ENCODE measurements at regions not wholly inside any gene's neighbourhood (a gene's known extent, or its start where the extent isn't known, plus 50 kb on each side); places are given as distances from the start of the nearest gene placed in this dataset.

DNA sequence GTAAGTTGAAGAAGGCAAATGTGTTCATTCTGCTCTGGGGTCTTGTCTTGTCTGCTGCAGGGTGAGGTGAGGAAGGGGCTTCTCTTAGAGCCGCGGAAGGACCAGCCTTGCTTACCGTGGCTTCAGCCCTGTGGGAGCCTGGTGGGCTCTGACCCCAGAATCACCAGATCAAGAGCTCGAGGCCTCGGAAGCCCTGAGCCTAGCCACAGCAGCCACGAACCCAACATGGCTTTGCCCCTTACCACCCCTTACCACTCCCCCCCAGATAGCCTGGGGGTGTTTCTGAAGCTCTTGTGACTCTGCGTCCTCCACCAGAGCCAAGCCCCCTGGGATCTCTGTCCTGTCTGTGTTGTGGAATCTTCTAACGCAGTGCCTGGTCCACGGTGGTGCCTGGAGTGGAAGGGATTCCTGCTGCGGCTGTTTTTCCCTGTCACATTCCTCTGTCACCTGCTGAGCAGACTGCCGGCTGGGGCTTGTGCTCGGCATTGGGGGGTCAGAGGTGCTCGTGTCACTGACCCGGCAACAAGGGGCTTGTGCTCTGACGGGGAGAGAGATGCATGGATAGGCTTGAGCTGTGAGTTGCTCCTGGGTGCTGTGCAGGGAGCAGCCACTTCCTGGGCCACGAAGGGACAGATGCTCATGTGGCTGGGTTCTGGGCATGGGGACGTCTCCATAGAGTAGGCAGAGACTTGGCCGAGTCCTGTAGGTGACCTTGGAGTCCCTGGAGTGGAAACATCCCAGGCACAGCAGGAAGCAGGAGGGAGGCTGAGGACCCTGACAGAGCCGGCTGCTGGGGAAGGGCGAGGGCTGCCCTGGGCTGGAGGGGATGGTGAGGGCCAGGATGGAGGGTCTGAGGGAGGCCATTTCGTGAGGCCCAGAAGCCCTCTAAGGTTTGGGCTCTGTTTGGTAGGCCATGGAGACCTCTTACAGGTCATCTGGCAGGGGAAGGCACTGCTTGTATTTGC lies 316.0 kb downstream of the QKI start:
- Histone ChIP-seq H3K4me3 (ENCODE audit: low read length) (no peak overlapping the region), H3K9me3 (ENCODE audit: control insufficient read depth, low read depth, low read length) (no peaks in the 10 kb centered on the region), H3K27me3 (ENCODE audit: control insufficient read depth, insufficient read depth, low read length) (no peaks in the 10 kb centered on the region), H3K27ac (ENCODE audit: low read length) (no peak overlapping the region), H3K4me1 (ENCODE audit: control insufficient read depth, insufficient read depth, low read length) (no peaks in the 10 kb centered on the region), H3K36me3 (ENCODE audit: control insufficient read depth, insufficient read depth, low read length) (no peaks in the 10 kb centered on the region)
- DNase-seq = no peak
- no CpG with 5 or more reads among the region's 21 CpGs for WGBS (ENCODE audit: insufficient coverage, low lambda C conversion rate)

DNA sequence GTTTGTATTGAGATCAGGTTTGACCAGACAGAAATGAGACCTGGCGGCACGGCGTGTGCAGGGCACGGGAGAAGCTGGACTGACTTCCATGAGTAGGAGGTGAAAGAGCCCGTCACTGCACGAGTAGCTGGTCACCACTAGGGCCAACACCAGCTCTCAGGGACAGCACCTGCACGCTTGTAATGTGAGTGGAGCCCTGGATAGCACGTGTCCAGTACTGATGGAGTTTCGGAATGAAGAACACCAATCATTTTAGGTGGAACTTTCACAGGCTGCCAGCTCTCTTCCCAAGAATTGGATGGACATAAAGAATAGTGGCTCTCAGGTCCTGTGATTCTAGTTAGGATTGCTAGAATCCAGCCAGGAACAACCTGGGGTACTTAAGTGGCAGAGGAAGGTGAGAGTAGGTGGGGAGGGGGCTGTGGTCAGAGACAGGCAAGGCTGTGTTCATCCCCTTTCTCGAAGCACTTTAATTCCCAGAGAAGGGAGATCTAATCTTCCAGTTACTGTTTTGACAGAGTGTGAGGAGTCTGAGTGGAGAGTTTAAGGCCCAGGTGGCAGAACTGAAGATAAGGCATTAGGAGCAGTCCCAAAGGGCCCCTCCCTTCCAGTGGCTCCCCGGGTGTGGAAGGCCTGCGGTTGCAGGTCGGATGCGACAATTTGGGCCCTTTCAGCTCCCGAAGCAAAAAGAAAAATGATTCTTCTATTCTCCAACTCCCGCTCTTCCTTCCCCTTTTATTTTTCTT lies 314.8 kb downstream of the QKI start:
- Histone ChIP-seq H3K4me3 (ENCODE audit: low read length) (no peak overlapping the region), H3K27ac (ENCODE audit: low read length) (no peak overlapping the region), H3K36me3 (ENCODE audit: control insufficient read depth, insufficient read depth, low read length) (no peaks in the 10 kb centered on the region), H3K9me3 (ENCODE audit: control insufficient read depth, low read depth, low read length) (no peaks in the 10 kb centered on the region), H3K27me3 (ENCODE audit: control insufficient read depth, insufficient read depth, low read length) (no peaks in the 10 kb centered on the region), H3K4me1 (ENCODE audit: control insufficient read depth, insufficient read depth, low read length) (no peaks in the 10 kb centered on the region)
- no CpG with 5 or more reads among the region's 16 CpGs for WGBS (ENCODE audit: insufficient coverage, low lambda C conversion rate)
- no peak for DNase-seq

DNA sequence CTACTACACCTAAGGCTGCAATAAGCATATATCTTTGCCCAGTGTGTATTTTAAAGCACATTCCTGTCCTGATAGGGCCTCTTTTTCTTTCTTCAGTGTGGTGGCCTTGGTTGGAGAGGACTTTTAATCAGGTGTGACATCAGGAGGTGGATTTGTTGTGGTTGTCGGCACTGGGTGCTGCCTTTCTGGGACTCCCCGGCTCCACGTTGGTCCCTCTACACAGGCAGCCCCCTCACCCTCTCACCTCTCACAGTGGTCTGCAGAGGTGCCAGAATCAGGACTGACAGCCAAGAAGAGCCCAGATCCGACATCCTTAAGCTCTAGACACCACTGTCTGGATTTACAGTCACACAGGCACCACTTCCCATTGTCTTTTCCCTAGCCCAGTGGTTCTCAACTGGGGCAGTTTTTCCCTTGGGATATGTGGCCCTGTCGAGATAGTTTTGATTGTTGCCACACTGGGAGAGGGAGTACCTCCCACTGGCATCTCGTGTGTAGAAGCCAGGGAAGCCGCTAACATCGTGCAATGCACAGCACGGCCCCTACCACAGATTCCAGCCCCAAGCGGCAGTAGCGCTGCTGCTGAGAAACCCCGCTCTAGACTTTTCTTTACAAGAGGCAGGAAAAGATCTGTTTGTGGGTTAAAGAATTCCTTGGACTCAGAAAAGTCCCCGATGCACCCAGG lies 314.1 kb downstream of the QKI start:
- Histone ChIP-seq H3K4me3 (ENCODE audit: low read length) (no peak overlapping the region), H3K27me3 (ENCODE audit: control insufficient read depth, insufficient read depth, low read length) (no peaks in the 10 kb centered on the region), H3K36me3 (ENCODE audit: control insufficient read depth, insufficient read depth, low read length) (no peaks in the 10 kb centered on the region), H3K4me1 (ENCODE audit: control insufficient read depth, insufficient read depth, low read length) (no peaks in the 10 kb centered on the region), H3K27ac (ENCODE audit: low read length) (no peak overlapping the region), H3K9me3 (ENCODE audit: control insufficient read depth, low read depth, low read length) (no peaks in the 10 kb centered on the region)
- DNase-seq = no peak
- no CpG with 5 or more reads among the region's 13 CpGs for WGBS (ENCODE audit: insufficient coverage, low lambda C conversion rate)

DNA sequence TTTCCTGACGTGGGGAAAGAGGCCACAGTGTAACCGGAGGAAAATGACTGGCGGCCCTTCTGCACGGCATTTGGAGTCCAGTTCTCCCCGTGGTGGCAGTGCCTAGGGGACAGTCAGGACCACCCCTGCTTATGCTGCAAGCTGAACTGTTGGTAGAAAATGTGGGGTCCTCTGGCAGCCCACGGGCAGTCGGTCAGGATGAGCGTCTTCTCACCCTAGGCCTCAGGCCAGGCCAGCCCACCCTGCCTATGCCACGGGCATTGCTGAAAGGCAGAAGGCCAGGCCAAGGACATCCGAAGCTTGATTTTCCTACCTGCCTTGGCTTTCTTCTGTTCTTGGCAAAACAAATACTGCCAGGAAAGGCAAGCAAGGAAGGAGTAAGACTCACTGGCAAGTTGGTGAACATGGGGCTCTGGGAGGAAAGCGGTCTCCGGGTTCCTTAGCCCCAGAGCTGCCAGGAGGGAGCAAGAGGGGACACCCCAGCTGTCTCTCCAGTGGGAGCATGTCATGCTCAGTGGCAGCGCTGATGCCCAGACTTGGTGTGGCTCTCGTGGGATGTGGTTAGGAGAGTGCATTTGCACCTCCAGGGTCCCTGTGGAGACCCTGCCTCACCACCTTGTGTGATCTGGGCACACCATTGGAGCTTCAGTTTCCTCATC lies 311.6 kb downstream of the QKI start:
- H3K36me3 ChIP-seq (ENCODE audit: control insufficient read depth, insufficient read depth, low read length) = no peaks in the 10 kb centered on the region
- H3K27ac ChIP-seq (ENCODE audit: low read length) = no peak overlapping the region
- no peaks in the 10 kb centered on the region for H3K4me1 ChIP-seq (ENCODE audit: control insufficient read depth, insufficient read depth, low read length)
- H3K27me3 ChIP-seq (ENCODE audit: control insufficient read depth, insufficient read depth, low read length) = no peaks in the 10 kb centered on the region
- no peak for DNase-seq
- no peaks in the 10 kb centered on the region for H3K9me3 ChIP-seq (ENCODE audit: control insufficient read depth, low read depth, low read length)
- WGBS (ENCODE audit: insufficient coverage, low lambda C conversion rate) = no CpG with 5 or more reads among the region's 14 CpGs
- H3K4me3 ChIP-seq (ENCODE audit: low read length) = no peak overlapping the region

DNA sequence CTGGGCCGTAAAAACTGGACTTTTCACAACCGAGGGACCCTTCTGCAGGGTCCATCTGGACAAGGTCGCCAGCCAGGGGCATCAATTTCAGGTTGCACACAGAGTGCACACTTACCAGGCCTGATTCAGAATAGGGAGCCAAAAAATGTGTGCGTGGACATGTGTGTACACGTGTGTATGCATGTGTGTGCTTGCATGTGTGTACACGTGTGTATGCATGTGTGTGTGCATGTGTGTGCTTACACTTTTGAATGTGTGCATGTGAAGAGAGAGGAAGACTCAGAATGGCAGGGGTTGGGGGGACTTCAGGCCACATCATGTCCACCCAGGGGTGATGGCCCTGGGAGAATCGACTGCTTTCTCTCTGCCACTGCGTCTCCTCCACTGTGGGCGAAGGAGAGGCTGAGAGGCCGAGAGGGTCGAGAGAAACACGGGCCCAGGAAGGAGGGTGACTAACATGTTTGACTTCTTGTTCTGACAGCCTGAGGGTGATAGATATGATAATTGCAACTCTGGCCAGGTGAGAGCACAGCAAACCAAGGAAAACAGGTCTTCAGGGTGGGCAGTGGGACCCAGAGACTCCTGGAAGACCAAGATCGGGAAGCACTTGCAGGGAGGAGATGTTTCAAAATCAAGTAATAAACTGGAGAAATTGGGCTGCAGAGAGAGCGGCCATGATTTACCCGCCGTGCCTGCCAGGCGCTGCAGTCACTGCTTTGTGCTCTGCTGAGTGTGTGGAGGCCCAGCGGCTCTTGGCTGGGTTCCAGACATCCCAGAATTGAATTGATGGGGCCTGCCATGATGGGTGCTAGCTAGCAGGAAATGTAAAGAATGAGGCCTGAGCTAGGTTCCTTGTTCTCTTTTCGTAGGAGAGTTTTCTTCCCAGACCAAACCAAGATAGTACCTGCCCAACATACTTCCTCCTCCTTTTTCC lies 310.8 kb downstream of the QKI start:
- H3K27me3 ChIP-seq (ENCODE audit: control insufficient read depth, insufficient read depth, low read length) = no peaks in the 10 kb centered on the region
- H3K4me3 ChIP-seq (ENCODE audit: low read length) = no peak overlapping the region
- no peak for DNase-seq
- H3K36me3 ChIP-seq (ENCODE audit: control insufficient read depth, insufficient read depth, low read length) = no peaks in the 10 kb centered on the region
- 100% methylated on average over 1 of the region's 19 CpGs for WGBS (ENCODE audit: insufficient coverage, low lambda C conversion rate)
- H3K27ac ChIP-seq (ENCODE audit: low read length) = no peak overlapping the region
- no peaks in the 10 kb centered on the region for H3K9me3 ChIP-seq (ENCODE audit: control insufficient read depth, low read depth, low read length)
- no peaks in the 10 kb centered on the region for H3K4me1 ChIP-seq (ENCODE audit: control insufficient read depth, insufficient read depth, low read length)

DNA sequence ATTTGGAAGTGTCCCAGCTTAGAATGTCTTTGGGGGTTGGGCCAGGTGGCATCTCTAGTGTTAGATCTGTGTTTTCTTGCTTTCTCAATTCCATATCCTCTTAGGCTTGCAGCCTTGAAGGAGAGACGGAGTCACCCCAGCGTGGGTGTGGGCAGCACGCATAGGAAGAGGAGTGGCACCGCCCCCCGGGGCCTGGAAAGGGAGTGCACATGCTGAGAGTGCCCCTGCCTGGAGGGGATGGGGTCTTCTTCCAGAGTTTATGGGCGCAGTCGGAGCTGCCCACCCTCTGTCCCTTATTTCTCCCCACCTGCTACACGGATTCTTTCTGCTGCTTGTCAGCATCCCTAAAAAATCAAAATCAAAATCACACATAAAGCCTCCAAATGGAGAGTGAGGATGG lies 309.7 kb downstream of the QKI start:
- Histone ChIP-seq H3K27ac (ENCODE audit: low read length) (no peak overlapping the region), H3K4me1 (ENCODE audit: control insufficient read depth, insufficient read depth, low read length) (no peaks in the 10 kb centered on the region), H3K9me3 (ENCODE audit: control insufficient read depth, low read depth, low read length) (no peaks in the 10 kb centered on the region), H3K4me3 (ENCODE audit: low read length) (no peak overlapping the region), H3K36me3 (ENCODE audit: control insufficient read depth, insufficient read depth, low read length) (no peaks in the 10 kb centered on the region), H3K27me3 (ENCODE audit: control insufficient read depth, insufficient read depth, low read length) (no peaks in the 10 kb centered on the region)
- no peak for DNase-seq
- no CpG with 5 or more reads among the region's 8 CpGs for WGBS (ENCODE audit: insufficient coverage, low lambda C conversion rate)

DNA sequence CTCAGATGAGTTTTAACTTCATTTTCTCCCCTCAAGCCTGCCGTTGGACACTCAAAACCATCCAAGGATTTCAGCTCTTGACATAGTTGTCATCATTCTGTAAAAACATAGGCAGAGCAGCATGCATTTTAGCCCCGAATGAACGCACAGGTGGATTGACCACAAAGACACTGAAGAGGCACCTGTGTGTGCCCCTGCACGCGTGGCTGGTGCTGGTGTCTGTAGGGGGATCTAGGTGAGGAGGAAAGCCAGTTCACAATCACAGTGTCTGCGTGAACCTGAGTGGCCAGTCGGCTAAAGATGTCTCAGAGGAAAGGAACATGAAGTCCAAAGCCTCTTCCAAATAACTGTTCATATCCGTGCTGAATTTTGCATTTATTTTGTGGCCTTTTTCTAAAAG lies 309.2 kb downstream of the QKI start:
- no peak for DNase-seq
- Histone ChIP-seq H3K27ac (ENCODE audit: low read length) (no peak overlapping the region), H3K4me1 (ENCODE audit: control insufficient read depth, insufficient read depth, low read length) (no peaks in the 10 kb centered on the region), H3K27me3 (ENCODE audit: control insufficient read depth, insufficient read depth, low read length) (no peaks in the 10 kb centered on the region), H3K4me3 (ENCODE audit: low read length) (no peak overlapping the region), H3K9me3 (ENCODE audit: control insufficient read depth, low read depth, low read length) (no peaks in the 10 kb centered on the region), H3K36me3 (ENCODE audit: control insufficient read depth, insufficient read depth, low read length) (no peaks in the 10 kb centered on the region)
- no CpG with 5 or more reads among the region's 8 CpGs for WGBS (ENCODE audit: insufficient coverage, low lambda C conversion rate)

DNA sequence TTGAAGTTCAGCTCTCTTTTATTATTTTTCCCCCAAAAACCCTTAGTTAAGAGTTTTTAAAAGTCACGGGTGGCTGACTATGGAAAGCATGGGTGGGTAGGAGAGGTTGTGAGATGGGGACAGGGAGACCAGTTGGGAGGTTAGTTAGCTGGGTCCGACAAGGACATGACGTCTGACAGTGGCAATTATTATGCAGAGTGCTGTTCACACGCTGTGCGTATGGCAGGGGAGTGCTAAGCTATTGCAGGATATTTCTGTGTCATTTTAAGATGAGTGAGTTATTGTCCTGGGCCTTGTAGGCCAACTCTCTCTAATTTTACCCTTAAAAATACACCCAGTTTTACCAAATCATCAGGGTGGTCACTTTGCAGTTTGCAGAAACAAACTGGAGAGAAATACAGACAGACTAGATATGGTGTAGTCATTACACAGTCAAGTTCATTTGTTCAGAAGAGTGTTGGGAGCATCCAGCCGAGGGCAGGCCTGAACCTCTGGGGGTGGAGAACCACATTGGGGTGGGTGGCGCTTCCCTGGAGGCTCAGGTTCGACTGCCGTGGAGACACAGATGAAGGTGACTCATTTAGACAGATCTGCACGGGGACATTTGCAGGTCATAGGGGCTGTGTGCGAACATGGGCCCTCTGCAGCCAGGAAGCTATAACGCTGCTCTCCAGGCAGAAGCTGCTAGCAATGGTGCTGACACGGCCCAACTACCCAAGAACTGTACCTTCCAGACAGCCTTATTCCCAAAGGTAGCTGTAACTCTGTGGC lies 307.6 kb downstream of the QKI start:
- WGBS (ENCODE audit: insufficient coverage, low lambda C conversion rate) = no CpG with 5 or more reads among the region's 13 CpGs

DNA sequence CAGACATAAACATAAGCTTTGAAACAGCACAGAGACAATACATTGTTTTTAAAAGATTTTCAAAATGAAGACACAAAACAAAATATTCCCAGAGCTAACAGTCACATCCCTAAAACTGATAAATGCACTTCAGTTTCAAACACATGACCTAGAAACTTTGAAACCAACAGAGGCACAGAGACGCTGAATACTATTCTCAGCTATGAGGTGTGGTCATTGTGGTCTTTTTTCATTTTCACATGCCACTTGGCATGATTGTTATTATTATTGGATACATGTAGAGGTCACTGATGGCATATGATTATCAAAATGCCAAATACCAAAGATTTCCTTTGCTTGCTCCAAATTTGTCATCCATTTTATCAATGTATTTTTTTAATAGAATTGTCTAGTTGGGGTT lies 306.9 kb downstream of the QKI start:
- Histone ChIP-seq H3K4me1 (ENCODE audit: control insufficient read depth, insufficient read depth, low read length) (no peaks in the 10 kb centered on the region), H3K27me3 (ENCODE audit: control insufficient read depth, insufficient read depth, low read length) (no peaks in the 10 kb centered on the region), H3K4me3 (ENCODE audit: low read length) (no peak overlapping the region), H3K9me3 (ENCODE audit: control insufficient read depth, low read depth, low read length) (no peaks in the 10 kb centered on the region), H3K36me3 (ENCODE audit: control insufficient read depth, insufficient read depth, low read length) (no peaks in the 10 kb centered on the region), H3K27ac (ENCODE audit: low read length) (no peak overlapping the region)
- no CpG with 5 or more reads among the region's 1 CpG for WGBS (ENCODE audit: insufficient coverage, low lambda C conversion rate)
- DNase-seq = no peak

More for the DNA sequence above, 307.6 kb downstream of the QKI start:
- H3K9me3 ChIP-seq (ENCODE audit: control insufficient read depth, low read depth, low read length) = no peaks in the 10 kb centered on the region
- H3K4me1 ChIP-seq (ENCODE audit: control insufficient read depth, insufficient read depth, low read length) = no peaks in the 10 kb centered on the region
- no peak for DNase-seq
- no peak overlapping the region for H3K27ac ChIP-seq (ENCODE audit: low read length)
- H3K4me3 ChIP-seq (ENCODE audit: low read length) = no peak overlapping the region
- no peaks in the 10 kb centered on the region for H3K27me3 ChIP-seq (ENCODE audit: control insufficient read depth, insufficient read depth, low read length)
- H3K36me3 ChIP-seq (ENCODE audit: control insufficient read depth, insufficient read depth, low read length) = no peaks in the 10 kb centered on the region
